GM23338 (cell line): ENCODE measurements at regions not wholly inside any gene's neighbourhood (a gene's known extent, or its start where the extent isn't known, plus 50 kb on each side); places are given as distances from the start of the nearest gene placed in this dataset.

Experiments
- ATAC-seq: fragments of 200-7000 bp; cut with Tn5 transposase; 3 replicates; pipeline ENCODE4 v1.9.1; 2020
- DNase-seq: peaks from one replicate; pipeline ENCODE4 v3.0.0-alpha.2; 2015; ENCODE audit warnings: low spot score
- H2AFZ ChIP-seq: fragments of 200-600 bp; sonication (generic); 2 replicates; pipeline ENCODE4 v1.8.0; 2016; ENCODE audit warnings: antibody characterized with exemption, mild to moderate bottlenecking, moderate library complexity
- H3F3A ChIP-seq: fragments of 200-600 bp; sonication (generic); replicated peaks from 2 replicates; pipeline ENCODE4 v1.8.0; 2017; ENCODE audit warnings: antibody characterized with exemption, mixed run types, low read depth
- H3K27ac ChIP-seq: fragments of 200-600 bp; sonication (generic); 2 replicates; pipeline ENCODE4 v1.6.1; 2016; ENCODE audit warnings: low read depth
- H3K27me3 ChIP-seq: fragments of 200-600 bp; sonication (generic); 2 replicates; pipeline ENCODE4 v1.8.0; 2016; ENCODE audit warnings: mild to moderate bottlenecking, mixed run types, moderate library complexity; ENCODE audit not compliant: insufficient read depth
- H3K36me3 ChIP-seq: fragments of 200-600 bp; sonication (generic); 2 replicates; pipeline ENCODE4 v1.8.0; 2016; ENCODE audit warnings: mild to moderate bottlenecking; ENCODE audit not compliant: insufficient read depth
- H3K4me1 ChIP-seq: fragments of 200-600 bp; sonication (generic); 2 replicates; pipeline ENCODE4 v1.8.0; 2016; ENCODE audit warnings: mild to moderate bottlenecking, moderate library complexity; ENCODE audit not compliant: insufficient read depth
- H3K4me2 ChIP-seq: fragments of 200-600 bp; sonication (generic); 2 replicates; pipeline ENCODE4 v1.7.1; 2017; ENCODE audit warnings: mixed run types
- H3K4me3 ChIP-seq: fragments of 200-600 bp; sonication (generic); 2 replicates; pipeline ENCODE4 v1.6.1; 2016; ENCODE audit warnings: mixed run types
- H3K79me2 ChIP-seq: fragments of 200-600 bp; sonication (generic); replicated peaks from 2 replicates; pipeline ENCODE4 v1.8.0; 2017; ENCODE audit warnings: mild to moderate bottlenecking; ENCODE audit not compliant: insufficient read depth
- H3K9me2 ChIP-seq: fragments of 200-600 bp; sonication (generic); 2 replicates; pipeline ENCODE4 v1.8.0; 2017; ENCODE audit not compliant: insufficient read depth
- H4K20me1 ChIP-seq: fragments of 200-600 bp; sonication (generic); replicated peaks from 2 replicates; pipeline ENCODE4 v1.8.0; 2017; ENCODE audit warnings: mild to moderate bottlenecking; ENCODE audit not compliant: insufficient read depth
- H3K27ac Mint-ChIP-seq: 2 replicates; pipeline ENCODE4 v1.8.0; 2020; ENCODE audit warnings: inconsistent platforms, mild to moderate bottlenecking, moderate library complexity, mixed read lengths
- H3K27me3 Mint-ChIP-seq: 3 replicates; pipeline ENCODE4 v1.8.0; 2022; ENCODE audit warnings: low read depth, mild to moderate bottlenecking, moderate library complexity, mixed read lengths, inconsistent platforms; ENCODE audit not compliant: insufficient read depth, poor library complexity
- H3K36me3 Mint-ChIP-seq: 3 replicates; pipeline ENCODE4 v1.8.0; 2021; ENCODE audit warnings: low read depth, mild to moderate bottlenecking, inconsistent platforms, moderate library complexity, mixed read lengths
- H3K4me1 Mint-ChIP-seq: 3 replicates; pipeline ENCODE4 v1.8.0; 2020; ENCODE audit warnings: mild to moderate bottlenecking, inconsistent platforms, mixed read lengths
- H3K4me3 Mint-ChIP-seq: 3 replicates; pipeline ENCODE4 v1.8.0; 2021; ENCODE audit warnings: moderate library complexity, mild to moderate bottlenecking, inconsistent platforms, mixed read lengths
- H3K9me3 Mint-ChIP-seq: 3 replicates; pipeline ENCODE4 v1.8.0; 2020; ENCODE audit warnings: moderate library complexity, mild to moderate bottlenecking, inconsistent platforms, mixed read lengths
- ETS1 ChIP-seq: IDR thresholded peaks from 2 replicates; pipeline ENCODE4 v1.6.1; 2016; ENCODE audit warnings: antibody characterized with exemption
- JUNB ChIP-seq: IDR thresholded peaks from one replicate; pipeline ENCODE4 v1.6.1; 2016; ENCODE audit warnings: antibody characterized with exemption; ENCODE audit not compliant: unreplicated experiment
- REST ChIP-seq: IDR thresholded peaks from one replicate; pipeline ENCODE4 v1.6.1; 2018; ENCODE audit warnings: antibody characterized with exemption; ENCODE audit not compliant: unreplicated experiment

GRCh38 chr2:47715552-47715951 lies 67.4 kb upstream of the MSH6 start (continued):
- no peak for TF ChIP-seq REST

- no peak overlapping the region for H2AFZ ChIP-seq
- no peaks in the 10 kb centered on the region for H4K20me1 ChIP-seq
- H3K4me1 Mint-ChIP-seq: no peaks in the 10 kb centered on the region
- H3K27ac Mint-ChIP-seq: no peak overlapping the region
- no peak overlapping the region for H3K27ac ChIP-seq
- no peaks in the 10 kb centered on the region for H3F3A ChIP-seq
- no peaks in the 10 kb centered on the region for H3K79me2 ChIP-seq
- DNase-seq (no peak), ATAC-seq (no peak)
- no peaks in the 10 kb centered on the region for H3K9me2 ChIP-seq
- H3K4me1 ChIP-seq: no peaks in the 10 kb centered on the region
- TF ChIP-seq REST (no peak), JUNB (no peak)
- H3K27me3 ChIP-seq: no peaks in the 10 kb centered on the region
- no peaks in the 10 kb centered on the region for H3K9me3 Mint-ChIP-seq
- H3K4me3 ChIP-seq: no peak overlapping the region
- H3K4me3 Mint-ChIP-seq: no peak overlapping the region
- H3K36me3 Mint-ChIP-seq: peaks cover 2% of the 10 kb centered on the region; the same call in 1 of the 3 replicates
- H3K36me3 ChIP-seq: no peaks in the 10 kb centered on the region
- no peak overlapping the region for H3K4me2 ChIP-seq
- H3K27me3 Mint-ChIP-seq: peaks cover 10% of the 10 kb centered on the region
Measured at GRCh38 chr2:47708801-47709499, 74.0 kb upstream of the MSH6 start.

- no peak overlapping the region for H3K4me3 Mint-ChIP-seq
- no peak overlapping the region for H3K4me3 ChIP-seq
- no peak overlapping the region for H2AFZ ChIP-seq
- H3K9me2 ChIP-seq: peaks cover 3% of the 10 kb centered on the region; the same call in 1 of the 2 replicates
- no peak for ATAC-seq
- H3K36me3 Mint-ChIP-seq: peaks cover 31% of the 10 kb centered on the region
- peaks cover 33% of the 10 kb centered on the region for H3K9me3 Mint-ChIP-seq
- no peaks in the 10 kb centered on the region for H3K79me2 ChIP-seq
- H3K36me3 ChIP-seq: no peaks in the 10 kb centered on the region
- no peaks in the 10 kb centered on the region for H4K20me1 ChIP-seq
- DNase-seq: no peak
- peaks cover 5% of the 10 kb centered on the region for H3K27me3 Mint-ChIP-seq
- H3K27ac ChIP-seq: no peak overlapping the region
- peaks cover 7% of the 10 kb centered on the region; the same call in 2 of the 3 replicates for H3K4me1 Mint-ChIP-seq
- no peak overlapping the region for H3K27ac Mint-ChIP-seq
- no peaks in the 10 kb centered on the region; the same call in 1 of the 2 replicates for H3F3A ChIP-seq
- H3K27me3 ChIP-seq: no peaks in the 10 kb centered on the region
- peaks cover 5% of the 10 kb centered on the region for H3K4me1 ChIP-seq
- no peak overlapping the region for H3K4me2 ChIP-seq
- TF ChIP-seq ETS1: no peak
Measured at GRCh38 chr2:47704287-47704686, 78.7 kb upstream of the MSH6 start.
